Loucy (cell line): ENCODE measurements at regions not wholly inside any gene's neighbourhood (a gene's known extent, or its start where the extent isn't known, plus 50 kb on each side); places are given as distances from the start of the nearest gene placed in this dataset.

ENCODE experiments used
- H2AFZ ChIP-seq: fragments of 200-600 bp; sonication (generic); 2 replicates; pipeline ENCODE4 v1.6.0; 2016; ENCODE audit warnings: antibody characterized with exemption, mild to moderate bottlenecking, low read length, moderate library complexity
- H3F3A ChIP-seq: fragments of 200-600 bp; 2 replicates; pipeline ENCODE4 v1.6.0; 2016; ENCODE audit warnings: antibody characterized with exemption, low read depth, mild to moderate bottlenecking
- H3K27me3 ChIP-seq: fragments of 200-600 bp; sonication (generic); 2 replicates; pipeline ENCODE4 v1.6.1; 2014; ENCODE audit warnings: low read length, mild to moderate bottlenecking; ENCODE audit not compliant: insufficient read depth, poor library complexity, severe bottlenecking
- H3K36me3 ChIP-seq: fragments of 200-600 bp; sonication (generic); 2 replicates; pipeline ENCODE4 v1.6.1; 2016; ENCODE audit warnings: low read length; ENCODE audit not compliant: insufficient read depth
- H3K4me1 ChIP-seq: fragments of 200-600 bp; sonication (generic); 2 replicates; pipeline ENCODE4 v1.5.1; 2014; ENCODE audit warnings: low read length, mild to moderate bottlenecking; ENCODE audit not compliant: insufficient read depth, poor library complexity, severe bottlenecking
- H3K4me2 ChIP-seq: fragments of 200-600 bp; sonication (generic); 2 replicates; pipeline ENCODE4 v1.6.0; 2014; ENCODE audit warnings: antibody characterized with exemption, low read length, low read depth, mild to moderate bottlenecking; ENCODE audit not compliant: poor library complexity, severe bottlenecking
- H3K4me3 ChIP-seq: fragments of 200-600 bp; sonication (generic); 2 replicates; pipeline ENCODE4 v1.5.1; 2014; ENCODE audit warnings: low read length, mild to moderate bottlenecking, mixed read lengths; ENCODE audit not compliant: poor library complexity, severe bottlenecking
- H3K79me2 ChIP-seq: fragments of 200-600 bp; sonication (generic); 2 replicates; pipeline ENCODE4 v1.6.1; 2014; ENCODE audit warnings: low read length; ENCODE audit not compliant: insufficient read depth
- H3K9ac ChIP-seq: fragments of 200-600 bp; sonication (generic); 2 replicates; pipeline ENCODE4 v1.6.0; 2014; ENCODE audit warnings: mild to moderate bottlenecking, low read depth, low read length, moderate library complexity; ENCODE audit not compliant: poor library complexity, severe bottlenecking
- H3K9me2 ChIP-seq: fragments of 200-600 bp; sonication (generic); replicated peaks from 2 replicates; pipeline ENCODE4 v1.6.1; 2016; ENCODE audit warnings: low read depth, low read length, mixed read lengths
- H3K9me3 ChIP-seq: fragments of 200-600 bp; sonication (generic); 2 replicates; pipeline ENCODE4 v1.6.1; 2014; ENCODE audit warnings: mild to moderate bottlenecking, antibody characterized with exemption, low read length, low read depth; ENCODE audit not compliant: insufficient read depth
- H4K20me1 ChIP-seq: fragments of 200-600 bp; sonication (generic); 2 replicates; pipeline ENCODE4 v1.6.0; 2014; ENCODE audit warnings: antibody characterized with exemption, low read length, mild to moderate bottlenecking; ENCODE audit not compliant: insufficient read depth, poor library complexity, severe bottlenecking
- EZH2phosphoT487 ChIP-seq: fragments of 200-600 bp; IDR thresholded peaks from 2 replicates; pipeline ENCODE4 v1.6.1; 2018; ENCODE audit warnings: antibody characterized with exemption, mild to moderate bottlenecking, moderate library complexity, borderline replicate concordance
- TF ChIP-seq, protein P1 (sequence below): fragments of 200-600 bp; sonication (generic); conservative IDR thresholded peaks from 2 replicates; pipeline ENCODE4 v1.5.1; 2014; ENCODE audit warnings: mild to moderate bottlenecking, antibody characterized with exemption, low read length

DNA sequence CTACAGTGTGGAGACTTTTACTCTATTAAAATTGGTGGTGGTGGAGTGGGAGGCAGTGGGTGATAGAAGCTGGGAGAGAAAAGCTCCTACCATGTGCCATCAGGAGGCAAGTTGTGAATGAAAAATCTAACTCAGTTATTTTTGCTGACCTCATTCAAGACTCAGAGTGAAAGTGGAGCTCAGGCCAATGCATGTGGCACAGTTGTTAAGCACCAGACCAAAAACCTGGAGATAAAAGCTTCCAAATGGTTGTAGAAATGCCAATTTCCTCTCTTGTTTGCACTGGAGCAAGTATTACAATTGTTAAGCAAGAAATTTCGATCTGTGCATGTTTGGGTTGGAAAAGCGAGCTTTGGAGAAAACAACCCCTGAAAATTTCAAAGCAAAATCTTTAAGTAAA is 81.5 kb upstream of the PRICKLE2 start:
- H4K20me1 ChIP-seq = no peaks in the 10 kb centered on the region
- no peaks in the 10 kb centered on the region for H3K36me3 ChIP-seq
- H3K9me3 ChIP-seq = no peaks in the 10 kb centered on the region
- H3K9me2 ChIP-seq = no peaks in the 10 kb centered on the region
- H2AFZ ChIP-seq = no peak overlapping the region
- H3K4me1 ChIP-seq = no peaks in the 10 kb centered on the region
- no peaks in the 10 kb centered on the region for H3K79me2 ChIP-seq
- H3K4me2 ChIP-seq = no peak overlapping the region
- no peak overlapping the region for H3K4me3 ChIP-seq
- H3F3A ChIP-seq = no peaks in the 10 kb centered on the region
- no peak overlapping the region for H3K9ac ChIP-seq
- no peaks in the 10 kb centered on the region for H3K27me3 ChIP-seq
- TF ChIP-seq, protein P1, sequence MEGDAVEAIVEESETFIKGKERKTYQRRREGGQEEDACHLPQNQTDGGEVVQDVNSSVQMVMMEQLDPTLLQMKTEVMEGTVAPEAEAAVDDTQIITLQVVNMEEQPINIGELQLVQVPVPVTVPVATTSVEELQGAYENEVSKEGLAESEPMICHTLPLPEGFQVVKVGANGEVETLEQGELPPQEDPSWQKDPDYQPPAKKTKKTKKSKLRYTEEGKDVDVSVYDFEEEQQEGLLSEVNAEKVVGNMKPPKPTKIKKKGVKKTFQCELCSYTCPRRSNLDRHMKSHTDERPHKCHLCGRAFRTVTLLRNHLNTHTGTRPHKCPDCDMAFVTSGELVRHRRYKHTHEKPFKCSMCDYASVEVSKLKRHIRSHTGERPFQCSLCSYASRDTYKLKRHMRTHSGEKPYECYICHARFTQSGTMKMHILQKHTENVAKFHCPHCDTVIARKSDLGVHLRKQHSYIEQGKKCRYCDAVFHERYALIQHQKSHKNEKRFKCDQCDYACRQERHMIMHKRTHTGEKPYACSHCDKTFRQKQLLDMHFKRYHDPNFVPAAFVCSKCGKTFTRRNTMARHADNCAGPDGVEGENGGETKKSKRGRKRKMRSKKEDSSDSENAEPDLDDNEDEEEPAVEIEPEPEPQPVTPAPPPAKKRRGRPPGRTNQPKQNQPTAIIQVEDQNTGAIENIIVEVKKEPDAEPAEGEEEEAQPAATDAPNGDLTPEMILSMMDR = no peak
- no peak for TF ChIP-seq EZH2phosphoT487

DNA sequence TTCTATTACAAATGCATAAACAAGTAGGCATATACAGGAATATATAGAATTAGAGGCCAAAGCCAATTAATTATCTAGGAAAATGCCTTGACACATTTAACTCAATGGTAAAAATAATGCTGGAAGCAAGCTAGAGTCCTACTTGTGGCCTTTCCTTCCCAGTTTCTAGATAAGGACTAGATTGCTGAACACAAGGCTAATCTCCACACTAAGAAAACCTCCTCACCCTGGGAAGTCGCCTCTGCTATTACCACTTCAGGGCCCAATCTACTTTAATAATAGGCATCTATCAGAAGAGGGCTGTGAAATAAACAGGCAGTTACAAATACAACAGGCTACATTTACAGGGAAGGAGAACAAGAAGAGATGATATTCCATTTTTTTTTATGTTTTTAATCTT is 80.5 kb upstream of the PRICKLE2 start:
- H3K9me3 ChIP-seq = no peaks in the 10 kb centered on the region
- H3K4me2 ChIP-seq = no peak overlapping the region
- no peaks in the 10 kb centered on the region for H3K9me2 ChIP-seq
- no peaks in the 10 kb centered on the region for H4K20me1 ChIP-seq
- H3K36me3 ChIP-seq = no peaks in the 10 kb centered on the region
- H3F3A ChIP-seq = no peaks in the 10 kb centered on the region
- H3K9ac ChIP-seq = no peak overlapping the region
- H3K79me2 ChIP-seq = no peaks in the 10 kb centered on the region
- H2AFZ ChIP-seq = no peak overlapping the region
- no peak overlapping the region for H3K4me3 ChIP-seq
- no peaks in the 10 kb centered on the region for H3K27me3 ChIP-seq
- TF ChIP-seq, protein P1 = no peak
- TF ChIP-seq EZH2phosphoT487 = no peak
- no peaks in the 10 kb centered on the region for H3K4me1 ChIP-seq

DNA sequence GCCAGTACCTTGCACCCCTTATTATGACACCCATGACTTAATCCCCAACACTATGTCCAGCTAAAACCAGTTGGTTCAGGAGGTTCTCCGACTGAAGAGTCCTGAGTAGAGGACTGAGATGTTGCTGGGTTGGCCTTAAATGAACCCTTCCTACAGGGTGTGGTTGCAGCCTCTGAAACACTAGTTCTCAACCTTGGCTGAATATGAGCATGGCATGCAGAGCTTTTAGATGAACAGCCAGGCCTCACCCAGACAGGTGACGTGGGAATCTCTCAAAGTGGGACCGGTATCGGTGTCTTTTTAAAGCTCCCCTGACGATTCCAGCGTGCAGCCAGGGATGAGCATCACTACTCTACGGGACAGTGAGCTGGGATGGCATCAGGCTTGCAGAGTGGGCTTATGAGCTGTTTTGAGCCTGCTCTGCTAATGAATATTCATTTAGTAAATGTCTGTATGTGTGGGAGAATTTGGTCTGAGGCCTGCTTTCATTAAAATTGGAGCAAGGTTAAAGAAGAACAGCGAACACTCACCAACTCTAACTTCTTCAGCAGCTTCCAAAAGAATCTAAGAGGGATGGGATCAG is 79.7 kb upstream of the PRICKLE2 start:
- H3K9me2 ChIP-seq = no peaks in the 10 kb centered on the region
- H2AFZ ChIP-seq = no peak overlapping the region
- H3K4me1 ChIP-seq = no peaks in the 10 kb centered on the region
- H4K20me1 ChIP-seq = no peaks in the 10 kb centered on the region
- H3K27me3 ChIP-seq = no peaks in the 10 kb centered on the region
- no peak overlapping the region for H3K4me3 ChIP-seq
- H3K9me3 ChIP-seq = no peaks in the 10 kb centered on the region
- H3K9ac ChIP-seq = no peak overlapping the region
- H3K36me3 ChIP-seq = no peaks in the 10 kb centered on the region
- H3K4me2 ChIP-seq = no peak overlapping the region
- no peaks in the 10 kb centered on the region for H3F3A ChIP-seq
- TF ChIP-seq, protein P1 = no peak
- no peak for TF ChIP-seq EZH2phosphoT487
- no peaks in the 10 kb centered on the region for H3K79me2 ChIP-seq
